ENCODE measurements at regions not wholly inside any gene's neighbourhood (a gene's known extent, or its start where the extent isn't known, plus 50 kb on each side); places are given as distances from the start of the nearest gene placed in this dataset.

DNA sequence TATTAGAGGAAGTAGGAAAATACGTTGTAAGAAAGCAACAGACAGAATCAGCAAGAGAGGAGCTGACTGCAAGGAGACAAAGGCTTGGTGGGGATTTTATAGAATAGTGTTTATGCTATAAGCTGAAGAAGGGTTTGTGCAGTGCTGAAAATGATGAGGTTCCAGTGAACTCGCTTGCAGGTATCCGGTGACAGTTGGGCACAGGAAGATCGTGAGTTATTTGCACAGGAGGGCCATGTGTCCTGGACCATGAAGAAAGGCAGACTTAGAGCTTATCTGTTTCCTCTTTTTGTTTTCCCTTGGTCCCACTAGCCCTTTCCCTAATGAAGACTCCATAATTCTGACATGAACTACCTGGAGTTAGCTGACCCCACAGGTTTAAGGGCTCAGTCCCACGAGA is 61.4 kb downstream of the NXNL2 start:
- TF ChIP-seq EZH2 (optimal IDR thresholded peaks at IDR 0.05; ENCODE audit: low read depth, low read length) (no peak), EZH2phosphoT487 (IDR thresholded peaks at IDR 0.05; ENCODE audit: low read length) (no peak)
- TF ChIP-seq, protein P1, sequence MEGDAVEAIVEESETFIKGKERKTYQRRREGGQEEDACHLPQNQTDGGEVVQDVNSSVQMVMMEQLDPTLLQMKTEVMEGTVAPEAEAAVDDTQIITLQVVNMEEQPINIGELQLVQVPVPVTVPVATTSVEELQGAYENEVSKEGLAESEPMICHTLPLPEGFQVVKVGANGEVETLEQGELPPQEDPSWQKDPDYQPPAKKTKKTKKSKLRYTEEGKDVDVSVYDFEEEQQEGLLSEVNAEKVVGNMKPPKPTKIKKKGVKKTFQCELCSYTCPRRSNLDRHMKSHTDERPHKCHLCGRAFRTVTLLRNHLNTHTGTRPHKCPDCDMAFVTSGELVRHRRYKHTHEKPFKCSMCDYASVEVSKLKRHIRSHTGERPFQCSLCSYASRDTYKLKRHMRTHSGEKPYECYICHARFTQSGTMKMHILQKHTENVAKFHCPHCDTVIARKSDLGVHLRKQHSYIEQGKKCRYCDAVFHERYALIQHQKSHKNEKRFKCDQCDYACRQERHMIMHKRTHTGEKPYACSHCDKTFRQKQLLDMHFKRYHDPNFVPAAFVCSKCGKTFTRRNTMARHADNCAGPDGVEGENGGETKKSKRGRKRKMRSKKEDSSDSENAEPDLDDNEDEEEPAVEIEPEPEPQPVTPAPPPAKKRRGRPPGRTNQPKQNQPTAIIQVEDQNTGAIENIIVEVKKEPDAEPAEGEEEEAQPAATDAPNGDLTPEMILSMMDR (IDR thresholded peaks at IDR 0.05; ENCODE audit: low read length): no peak
- Histone ChIP-seq H3K9me3 (replicated peaks; ENCODE audit: insufficient read depth, low read length) (no peaks in the 10 kb centered on the region), H3K4me3 (ENCODE audit: low read length) (no peak overlapping the region), H4K20me1 (ENCODE audit: insufficient read depth, low read length) (no peaks in the 10 kb centered on the region), H2AFZ (ENCODE audit: low read length) (no peak overlapping the region), H3K4me1 (ENCODE audit: low read length) (no peaks in the 10 kb centered on the region), H3K9ac (ENCODE audit: low read length) (no peak overlapping the region), H3K36me3 (replicated peaks; ENCODE audit: insufficient read depth, low read length) (no peaks in the 10 kb centered on the region), H3K79me2 (ENCODE audit: low read length) (no peaks in the 10 kb centered on the region), H3K27ac (ENCODE audit: low read length) (no peak overlapping the region), H3F3A (ENCODE audit: insufficient read depth, low read length) (no peaks in the 10 kb centered on the region), H3K9me2 (replicated peaks; ENCODE audit: insufficient read depth, low read length) (no peaks in the 10 kb centered on the region), H3K27me3 (replicated peaks; ENCODE audit: insufficient read depth, low read length) (no peaks in the 10 kb centered on the region), H3K4me2 (ENCODE audit: low read depth, low read length) (no peak overlapping the region)
- no peak for DNase-seq

DNA sequence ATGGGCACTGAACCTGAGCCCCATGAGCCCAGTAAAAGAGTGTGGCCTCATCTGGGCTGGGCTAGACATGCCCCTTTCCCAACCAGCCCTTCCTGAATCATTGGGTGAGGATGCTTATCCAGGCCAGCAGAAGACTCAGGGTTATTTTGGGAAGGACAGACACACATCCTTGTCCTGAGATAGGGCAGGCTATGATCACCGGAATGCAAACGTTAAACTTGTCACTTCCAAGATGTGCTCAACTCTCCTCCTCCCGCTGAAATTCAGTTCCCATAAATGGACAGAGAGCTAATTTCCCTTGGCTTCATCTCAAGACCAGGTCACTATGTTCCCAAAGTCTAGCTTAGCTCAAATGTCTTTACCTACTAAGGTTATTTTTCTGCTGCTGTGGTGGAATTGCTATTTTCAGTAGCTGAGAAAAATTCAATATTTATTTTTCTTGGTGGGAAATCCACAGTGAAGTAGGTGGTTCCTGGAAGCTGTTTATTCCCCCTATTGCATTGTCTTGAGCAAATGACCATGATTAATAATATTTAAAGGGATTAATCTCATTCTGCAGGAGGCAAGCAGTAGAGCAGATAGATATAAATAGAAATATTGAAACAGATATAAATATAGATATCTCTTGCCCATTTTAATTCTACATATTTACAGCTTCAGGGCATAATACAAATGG is 70.0 kb downstream of the NXNL2 start:
- Histone ChIP-seq H3F3A (ENCODE audit: insufficient read depth, low read length) (no peaks in the 10 kb centered on the region), H3K27me3 (replicated peaks; ENCODE audit: insufficient read depth, low read length) (no peaks in the 10 kb centered on the region), H3K79me2 (ENCODE audit: low read length) (no peaks in the 10 kb centered on the region), H3K27ac (ENCODE audit: low read length) (no peak overlapping the region), H3K4me3 (ENCODE audit: low read length) (no peak overlapping the region), H3K36me3 (replicated peaks; ENCODE audit: insufficient read depth, low read length) (no peaks in the 10 kb centered on the region), H3K9me2 (replicated peaks; ENCODE audit: insufficient read depth, low read length) (no peaks in the 10 kb centered on the region), H2AFZ (ENCODE audit: low read length) (no peak overlapping the region), H3K9ac (ENCODE audit: low read length) (no peak overlapping the region), H3K9me3 (replicated peaks; ENCODE audit: insufficient read depth, low read length) (no peaks in the 10 kb centered on the region), H3K4me1 (ENCODE audit: low read length) (no peaks in the 10 kb centered on the region), H3K4me2 (ENCODE audit: low read depth, low read length) (no peak overlapping the region), H4K20me1 (ENCODE audit: insufficient read depth, low read length) (no peaks in the 10 kb centered on the region)
- DNase-seq: no peak
- TF ChIP-seq, protein P1 (IDR thresholded peaks at IDR 0.05; ENCODE audit: low read length): no peak
- no peak for TF ChIP-seq EZH2 (optimal IDR thresholded peaks at IDR 0.05; ENCODE audit: low read depth, low read length)
- TF ChIP-seq EZH2phosphoT487 (IDR thresholded peaks at IDR 0.05; ENCODE audit: low read length): no peak

DNA sequence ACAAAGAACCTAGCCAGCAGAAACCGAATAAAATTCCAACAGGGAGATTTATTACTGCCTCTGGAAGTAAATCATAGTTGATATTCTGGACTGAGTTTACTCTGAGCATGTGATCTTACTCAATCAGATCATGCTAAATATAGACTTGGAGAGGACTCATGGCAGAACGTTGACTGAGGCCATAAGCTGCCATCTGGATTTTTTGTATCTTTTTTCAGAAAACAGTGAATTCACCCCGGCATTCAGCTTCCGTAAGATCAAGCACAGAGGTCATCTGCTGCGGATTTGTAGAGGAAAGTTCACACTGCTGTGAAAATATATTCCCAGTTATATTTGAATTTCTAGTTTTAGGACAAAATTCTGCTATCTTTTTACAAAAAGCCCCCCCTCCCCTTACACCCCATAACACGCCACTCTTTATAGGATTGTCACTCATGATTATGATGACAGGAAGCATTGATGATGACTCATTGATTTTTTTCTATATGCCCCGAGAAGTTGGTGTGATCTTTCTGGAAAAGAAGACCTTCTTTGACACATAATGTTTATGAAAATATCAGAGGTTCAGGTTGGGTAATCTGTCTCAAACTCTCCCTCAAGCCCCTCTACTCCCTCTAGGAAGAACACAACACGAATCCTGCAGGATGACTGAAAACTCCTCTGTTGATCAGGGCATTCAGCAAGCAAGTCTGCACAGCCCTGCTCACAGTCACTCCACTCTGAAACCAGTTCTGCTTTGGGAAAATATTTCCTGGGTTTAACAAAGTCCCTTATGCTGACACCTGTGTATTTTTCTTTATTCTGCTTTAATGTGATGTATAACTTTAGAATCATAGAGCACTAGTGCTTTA is 70.8 kb downstream of the NXNL2 start:
- Histone ChIP-seq H3K27ac (ENCODE audit: low read length) (no peak overlapping the region), H4K20me1 (ENCODE audit: insufficient read depth, low read length) (no peaks in the 10 kb centered on the region), H3F3A (ENCODE audit: insufficient read depth, low read length) (no peaks in the 10 kb centered on the region), H3K9ac (ENCODE audit: low read length) (no peak overlapping the region), H3K4me3 (ENCODE audit: low read length) (no peak overlapping the region), H3K9me3 (replicated peaks; ENCODE audit: insufficient read depth, low read length) (no peaks in the 10 kb centered on the region), H3K36me3 (replicated peaks; ENCODE audit: insufficient read depth, low read length) (no peaks in the 10 kb centered on the region), H3K79me2 (ENCODE audit: low read length) (no peaks in the 10 kb centered on the region), H3K9me2 (replicated peaks; ENCODE audit: insufficient read depth, low read length) (no peaks in the 10 kb centered on the region), H2AFZ (ENCODE audit: low read length) (no peak overlapping the region), H3K27me3 (replicated peaks; ENCODE audit: insufficient read depth, low read length) (no peaks in the 10 kb centered on the region), H3K4me1 (ENCODE audit: low read length) (no peaks in the 10 kb centered on the region), H3K4me2 (ENCODE audit: low read depth, low read length) (no peak overlapping the region)
- TF ChIP-seq EZH2 (optimal IDR thresholded peaks at IDR 0.05; ENCODE audit: low read depth, low read length): no peak
- TF ChIP-seq, protein P1 (IDR thresholded peaks at IDR 0.05; ENCODE audit: low read length): no peak
- no peak for TF ChIP-seq EZH2phosphoT487 (IDR thresholded peaks at IDR 0.05; ENCODE audit: low read length)
- DNase-seq: no peak
